HepG2 (cell line): ENCODE measurements at regions not wholly inside any gene's neighbourhood (a gene's known extent, or its start where the extent isn't known, plus 50 kb on each side); places are given as distances from the start of the nearest gene placed in this dataset.

Experiments
- BRD4 ChIP-seq: sonication (generic); formaldehyde crosslinking; IDR thresholded peaks from 2 replicates; pipeline ENCODE4 v1.4.0; 2020; ENCODE audit warnings: missing genetic modification reagents
- CTCF ChIP-seq: sonication (generic); formaldehyde crosslinking; IDR thresholded peaks from 2 replicates; pipeline ENCODE4 v1.5.0; 2020; ENCODE audit warnings: mild to moderate bottlenecking, missing genetic modification reagents, moderate library complexity
- POLR2AphosphoS2 ChIP-seq: IDR thresholded peaks from 2 replicates; pipeline ENCODE4 v1.6.1; 2011; ENCODE audit warnings: low read depth, low read length, improper control_type of control experiment
- THAP11 ChIP-seq: IDR thresholded peaks from 2 replicates; pipeline ENCODE4 v1.6.1; 2016; ENCODE audit warnings: missing biosample characterization, missing genetic modification reagents

- TF ChIP-seq POLR2AphosphoS2 (no peak), THAP11 (CRISPR knock-in tag) (no peak), BRD4 (no peak), CTCF (CRISPR knock-in tag) (no peak)
Observed at GRCh38 chr3:65181391-65181871, 493.6 kb upstream of the ADAMTS9 start.
